HG03060 (cell line): ENCODE measurements at regions not wholly inside any gene's neighbourhood (a gene's known extent, or its start where the extent isn't known, plus 50 kb on each side); places are given as distances from the start of the nearest gene placed in this dataset.
"Not testable (repeated sequence)": the region's sequence is repeated elsewhere in the genome, so short reads cannot be mapped to it uniquely, and the experiment has no call there.

Experiments
- ATAC-seq: cut with Tn5 transposase; IDR thresholded peaks from one replicate; pipeline ENCODE4 v1.9.1; 2021; ENCODE audit warnings: low read depth, moderate number of reproducible peaks; ENCODE audit not compliant: unreplicated experiment

DNA sequence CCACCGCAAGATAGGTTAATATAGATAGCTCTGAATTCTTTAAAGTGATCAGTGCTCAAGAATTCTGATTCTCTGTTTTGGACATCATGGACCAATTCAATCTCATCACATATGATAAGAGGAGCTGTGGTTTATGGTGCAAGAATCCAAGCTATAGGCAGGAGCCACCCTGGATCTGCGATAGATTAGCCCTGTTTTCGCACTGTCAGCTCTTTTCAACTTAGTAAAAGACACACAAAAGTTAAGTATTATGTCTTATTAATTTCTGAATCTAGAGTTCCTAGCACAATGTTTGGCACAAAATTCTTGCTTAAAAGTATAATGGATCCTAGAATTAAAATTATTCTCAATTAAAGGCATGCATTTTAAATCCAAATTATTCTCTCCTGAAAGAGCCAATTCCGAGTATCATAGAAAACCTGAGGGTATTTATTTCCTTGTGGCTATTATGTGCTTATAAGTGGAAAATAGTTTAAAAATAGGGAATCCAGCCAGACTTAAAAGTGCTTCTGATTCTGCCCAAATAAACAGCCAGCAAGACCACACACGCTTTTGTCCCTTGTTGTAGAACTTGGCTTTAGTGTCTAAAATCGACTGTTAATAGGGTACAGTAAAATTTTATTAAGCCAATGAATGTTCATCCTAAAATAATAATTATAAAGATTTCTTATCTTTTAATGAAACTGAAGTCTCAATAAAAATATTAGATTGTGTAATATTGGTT lies 184.9 kb upstream of the FLRT2 start:
- ATAC-seq: no peak

DNA sequence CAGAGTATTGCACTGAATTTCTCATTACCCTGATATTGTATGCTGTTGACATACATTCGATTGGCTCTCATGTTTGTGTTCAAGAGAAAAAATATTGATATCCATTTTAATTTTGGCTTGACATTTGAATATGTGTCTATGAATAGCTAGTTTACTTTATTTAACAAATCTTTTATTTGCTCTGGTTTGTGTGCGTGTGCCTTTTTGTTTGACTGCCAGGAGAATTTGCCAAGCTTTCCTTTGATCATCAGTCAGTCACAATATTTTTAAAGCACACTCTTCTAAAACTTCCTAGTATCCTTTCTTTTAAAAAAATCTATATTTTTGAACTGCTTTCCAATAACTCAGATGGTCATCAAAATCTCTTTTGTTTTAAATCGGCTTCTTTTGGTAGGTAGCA lies 179.3 kb upstream of the FLRT2 start:
- no peak for ATAC-seq

DNA sequence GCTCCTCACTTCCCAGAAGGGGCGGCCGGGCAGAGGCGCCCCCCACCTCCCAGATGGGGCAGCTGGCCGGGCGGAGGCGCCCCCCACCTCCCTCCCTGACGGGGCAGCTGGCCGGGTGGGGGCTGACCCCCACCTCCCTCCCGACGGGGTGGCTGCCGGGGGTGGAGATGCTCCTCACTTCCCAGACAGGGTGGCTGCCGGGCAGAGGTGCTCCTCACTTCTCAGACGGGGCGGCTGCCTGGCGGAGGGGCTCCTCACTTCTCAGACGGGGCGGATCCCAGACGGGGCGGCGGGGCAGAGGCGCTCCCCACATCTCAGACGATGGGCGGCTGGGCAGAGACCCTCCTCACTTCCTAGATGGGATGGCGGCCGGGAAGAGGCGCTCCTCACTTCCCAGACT lies 177.4 kb upstream of the FLRT2 start:
- ATAC-seq: not testable (repeated sequence)

DNA sequence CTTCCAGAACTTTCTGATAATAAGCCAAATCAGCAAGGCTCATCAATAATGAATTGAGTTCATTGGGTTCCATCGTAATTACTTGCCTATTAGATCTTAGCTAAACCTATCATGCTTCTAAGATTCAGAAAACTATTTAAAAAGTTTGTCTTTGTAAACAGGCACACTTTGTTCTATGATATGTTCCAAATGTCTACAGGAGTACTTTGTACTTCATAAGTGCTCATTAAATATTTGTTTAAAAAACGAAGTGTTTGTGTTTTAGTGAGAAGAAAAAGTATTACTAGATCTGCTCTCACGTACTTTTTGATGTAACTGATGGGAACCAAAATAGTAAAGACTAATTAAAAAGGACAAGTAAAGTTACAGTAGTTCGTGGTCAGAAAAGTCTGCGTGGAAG lies 172.8 kb upstream of the FLRT2 start:
- no peak for ATAC-seq

DNA sequence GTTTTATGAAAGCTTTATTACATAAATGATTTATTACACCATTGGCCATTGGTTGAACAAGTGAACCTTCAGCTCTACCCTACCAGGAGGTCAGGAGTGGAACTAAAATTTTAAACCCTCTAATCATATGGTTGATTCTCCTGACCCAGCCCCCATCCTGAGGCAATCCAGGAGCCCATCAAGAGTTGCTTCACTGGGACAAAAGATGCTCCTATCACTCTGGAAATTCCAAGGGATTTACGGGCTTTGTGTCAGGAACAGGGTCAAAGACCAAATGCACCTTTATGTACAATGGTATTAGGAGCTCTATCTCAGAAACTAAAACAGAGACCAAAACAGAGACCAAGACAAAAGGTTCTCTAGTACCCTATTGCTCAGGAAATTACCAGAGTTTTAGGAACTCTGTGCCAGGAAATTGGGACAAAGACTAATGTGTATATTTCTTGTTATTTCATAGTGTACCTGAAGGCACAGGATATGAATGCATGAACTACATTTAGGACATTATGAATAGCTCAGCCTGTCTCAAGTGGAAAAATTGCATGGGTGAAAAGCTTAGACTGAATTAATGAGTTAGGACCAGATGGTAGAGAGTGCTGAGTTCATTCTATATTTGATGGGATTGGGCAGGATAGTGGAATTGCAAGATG lies 171.7 kb upstream of the FLRT2 start:
- ATAC-seq: no peak

DNA sequence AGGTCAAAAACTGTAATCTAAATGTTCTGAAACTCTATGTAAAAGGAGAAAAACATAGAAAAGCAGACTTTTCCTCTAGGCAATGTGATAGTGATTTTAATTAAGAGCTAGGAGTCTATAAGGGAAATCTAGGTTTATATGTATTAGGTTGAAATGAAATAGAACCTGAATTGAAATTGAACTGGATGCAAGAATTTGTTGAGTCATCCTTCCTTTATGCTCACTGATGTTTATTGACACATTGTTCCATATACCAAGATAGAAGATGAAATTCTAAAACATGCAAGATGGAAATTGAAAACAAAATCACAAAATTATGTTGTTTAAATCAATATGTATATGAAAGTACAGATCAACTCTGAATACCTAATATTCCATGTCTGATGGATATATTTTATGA lies 170.4 kb upstream of the FLRT2 start:
- ATAC-seq: no peak

DNA sequence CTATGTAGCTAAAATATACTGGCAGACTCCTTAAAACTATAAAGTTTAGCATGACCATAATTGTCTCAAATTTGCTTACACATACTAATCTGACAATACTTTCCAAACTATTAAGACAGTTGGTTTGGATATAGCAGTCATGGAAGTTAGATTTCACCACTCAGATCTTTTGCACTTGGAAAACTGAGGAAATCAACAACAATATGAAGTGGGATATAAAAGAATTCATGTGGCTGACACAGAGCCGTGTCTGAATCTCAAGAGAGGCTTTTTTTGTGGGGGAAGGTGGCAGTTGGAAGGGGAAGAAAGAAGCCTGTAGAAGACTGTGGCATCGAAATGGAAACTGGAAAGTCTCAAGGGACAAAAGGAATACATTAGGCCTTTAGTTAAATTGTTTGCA lies 166.6 kb upstream of the FLRT2 start:
- no peak for ATAC-seq

DNA sequence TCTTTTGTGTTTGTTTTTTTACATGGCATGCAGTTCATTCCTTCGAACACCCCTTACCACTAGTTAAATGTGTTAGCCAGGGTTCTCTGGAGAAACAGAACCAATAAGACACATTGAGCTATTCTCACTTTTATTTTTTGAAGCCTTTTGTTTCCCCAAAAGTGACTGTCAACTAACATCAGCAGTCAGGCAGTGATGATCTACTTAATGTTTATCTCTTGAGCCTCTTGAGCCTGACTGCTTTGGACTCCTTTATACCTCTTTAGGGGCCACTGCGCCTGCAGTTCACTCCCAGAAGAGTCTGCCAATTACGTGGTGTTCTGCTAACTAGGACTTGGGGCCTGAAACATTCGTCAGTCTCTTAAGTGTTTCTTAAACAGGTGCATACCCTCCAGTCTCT lies 163.7 kb upstream of the FLRT2 start:
- no peak for ATAC-seq

DNA sequence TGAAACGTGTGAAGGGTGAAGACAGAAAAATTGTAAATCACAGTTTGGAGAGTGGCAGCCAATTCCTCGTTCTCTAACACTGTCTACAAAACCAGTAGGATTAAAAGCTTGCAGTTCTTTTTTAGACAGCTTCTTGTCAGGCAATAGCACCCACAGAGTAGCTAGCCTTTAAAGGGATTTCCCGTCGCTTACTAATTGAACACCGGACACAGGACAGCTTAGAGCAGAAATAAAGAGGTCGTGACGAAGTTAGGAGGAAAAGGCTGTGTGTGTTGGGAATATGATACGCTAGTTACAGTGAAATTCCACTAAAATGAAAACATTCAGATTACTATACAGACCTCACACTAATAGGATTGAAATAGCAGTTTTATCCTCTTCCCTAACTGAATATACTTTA lies 149.1 kb upstream of the FLRT2 start:
- no peak for ATAC-seq

DNA sequence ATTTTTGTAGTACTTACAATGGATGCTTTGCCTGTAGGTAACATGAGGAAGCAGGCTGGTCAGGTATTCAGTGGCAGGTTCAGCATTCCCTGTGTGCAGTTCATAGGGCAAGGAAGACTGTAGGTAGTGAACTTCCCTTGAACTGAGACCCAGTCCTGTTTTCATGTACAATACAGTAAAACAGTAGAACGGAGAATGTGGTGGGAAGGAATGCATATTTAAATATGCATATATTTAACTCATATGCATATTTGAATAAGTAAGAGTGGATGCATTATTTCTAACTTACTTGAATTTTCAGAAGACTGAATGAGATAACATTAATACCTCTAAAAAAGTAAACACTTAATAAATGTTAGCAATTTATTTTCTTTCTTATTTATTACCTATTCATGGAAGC lies 147.6 kb upstream of the FLRT2 start:
- ATAC-seq: no peak

DNA sequence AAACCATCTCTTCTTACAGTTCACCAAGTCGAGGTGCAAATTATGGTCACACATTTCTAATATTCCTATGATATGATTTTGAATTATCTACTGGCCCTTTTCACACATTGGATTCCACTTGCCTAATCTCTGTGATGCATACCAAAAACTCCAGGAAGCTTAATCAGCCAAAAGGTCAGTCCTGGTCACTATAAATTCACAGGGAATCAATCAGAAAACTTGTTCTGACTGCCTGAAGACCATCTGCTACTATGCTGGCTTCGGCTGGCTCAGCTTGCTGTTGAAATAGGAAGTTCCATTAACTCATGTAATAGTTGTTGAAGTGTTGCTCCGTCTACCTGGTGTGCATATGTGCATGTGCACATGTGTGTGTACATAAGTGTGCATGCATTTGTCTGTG lies 142.8 kb upstream of the FLRT2 start:
- ATAC-seq: no peak

DNA sequence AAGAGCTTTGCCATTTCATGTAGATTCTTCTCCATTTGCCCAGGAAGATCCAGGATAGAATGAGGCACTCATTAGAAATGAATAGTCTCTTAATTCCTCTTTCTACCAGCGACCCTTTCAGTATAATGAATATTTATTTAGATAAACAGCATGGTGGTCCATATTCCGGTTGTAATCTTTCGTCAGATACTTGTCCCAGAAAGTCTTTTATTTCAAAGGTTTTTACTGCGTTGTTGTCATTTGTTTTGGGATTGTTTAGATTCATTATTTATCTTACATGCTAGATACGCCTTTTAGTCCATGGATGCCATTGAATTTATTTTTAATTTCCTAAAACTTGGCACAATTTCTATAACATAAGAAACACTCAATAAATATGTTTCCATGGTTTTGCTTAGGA lies 139.7 kb upstream of the FLRT2 start:
- ATAC-seq: no peak

DNA sequence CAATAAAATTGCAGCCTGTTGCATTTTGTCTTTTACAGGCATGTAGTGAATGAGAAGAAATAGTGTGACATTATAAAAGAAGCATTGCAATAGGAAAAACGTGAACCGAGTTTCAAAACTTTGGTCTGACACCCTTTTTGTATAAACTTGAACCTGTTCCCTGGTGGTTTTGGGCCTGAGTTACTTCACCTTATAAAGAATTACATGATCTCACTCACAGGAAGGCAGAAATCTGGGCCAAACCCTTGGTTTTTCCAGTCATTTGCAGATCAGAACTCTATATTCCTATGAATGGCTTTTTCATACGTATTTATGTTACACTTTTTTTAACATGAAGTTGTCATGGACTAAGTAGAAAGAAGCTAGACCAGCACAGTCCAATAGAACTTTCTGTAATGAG lies 138.5 kb upstream of the FLRT2 start:
- ATAC-seq: no peak

DNA sequence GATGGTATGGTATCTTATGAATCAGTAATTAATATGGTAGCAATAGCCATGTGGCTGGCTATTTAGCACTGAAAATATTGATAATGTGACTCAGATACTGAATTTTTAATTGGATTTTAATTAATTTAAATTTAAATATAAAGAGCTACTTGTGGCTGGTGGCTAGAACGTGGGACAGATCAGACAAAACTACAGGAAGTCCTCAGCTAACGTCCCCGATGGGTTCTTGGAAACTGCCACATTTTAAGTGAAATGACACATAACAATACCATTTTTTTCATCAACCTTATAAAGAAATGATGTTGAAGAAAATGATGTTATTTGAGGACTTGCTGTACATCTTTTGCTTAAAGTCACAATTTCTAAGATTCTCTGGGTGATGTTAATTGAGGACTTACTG lies 138.1 kb upstream of the FLRT2 start:
- ATAC-seq: no peak

DNA sequence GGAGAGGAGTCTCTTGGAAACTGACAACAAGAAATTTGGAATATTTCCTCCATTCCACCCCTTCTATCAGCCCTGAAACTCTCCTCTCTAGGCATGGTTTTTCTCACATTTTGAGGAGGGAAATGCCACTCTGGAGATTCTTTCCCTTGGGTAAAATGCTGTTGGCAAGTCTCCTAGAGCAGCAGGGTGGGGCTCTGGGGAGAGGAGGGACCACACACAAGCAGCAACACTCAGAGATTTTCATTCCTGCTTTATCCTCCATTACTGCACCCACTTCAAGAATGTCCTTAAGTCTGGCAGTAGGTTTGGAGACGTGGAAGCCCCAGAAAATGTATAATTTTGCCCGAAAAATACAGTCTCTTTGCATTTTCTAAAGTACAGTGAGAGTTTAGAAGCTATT lies 130.8 kb upstream of the FLRT2 start:
- no peak for ATAC-seq

DNA sequence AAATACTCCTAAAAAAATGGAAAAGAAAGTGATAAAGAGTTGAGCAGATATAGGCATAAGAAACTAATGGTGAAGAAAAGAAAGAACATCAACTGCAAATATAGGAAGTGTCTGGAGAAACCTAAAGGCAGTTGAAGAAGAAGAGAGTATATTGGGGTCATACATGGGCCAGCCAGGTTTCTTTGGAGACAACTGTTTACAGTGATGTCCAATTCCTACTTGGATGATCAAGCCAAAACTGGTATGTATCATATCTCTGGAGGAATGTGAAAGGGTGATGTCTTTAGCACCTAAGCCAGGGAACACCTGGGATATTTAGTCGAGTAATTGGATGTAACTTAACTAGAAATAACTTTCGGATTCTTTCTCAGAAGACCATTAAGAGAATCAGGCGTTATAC lies 129.3 kb upstream of the FLRT2 start:
- no peak for ATAC-seq

DNA sequence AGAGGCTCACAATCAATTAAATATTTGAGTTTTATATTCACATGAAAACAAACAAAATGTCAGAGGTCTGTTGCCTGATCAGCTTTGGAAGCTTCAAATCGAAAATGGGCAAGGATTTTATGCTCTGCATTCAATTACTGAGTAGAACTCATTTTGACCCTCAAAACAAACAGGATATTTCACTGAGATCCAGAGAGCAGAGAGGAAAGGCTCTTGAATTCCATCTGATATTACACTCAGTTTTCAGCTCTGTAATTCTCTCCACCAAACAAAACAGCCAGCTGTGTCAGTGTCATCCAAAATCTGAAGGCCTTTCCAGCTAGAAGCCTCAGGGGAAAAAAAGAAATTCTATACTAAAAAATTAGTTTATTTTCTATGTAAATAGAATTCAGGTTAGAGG lies 128.6 kb upstream of the FLRT2 start:
- no peak for ATAC-seq

DNA sequence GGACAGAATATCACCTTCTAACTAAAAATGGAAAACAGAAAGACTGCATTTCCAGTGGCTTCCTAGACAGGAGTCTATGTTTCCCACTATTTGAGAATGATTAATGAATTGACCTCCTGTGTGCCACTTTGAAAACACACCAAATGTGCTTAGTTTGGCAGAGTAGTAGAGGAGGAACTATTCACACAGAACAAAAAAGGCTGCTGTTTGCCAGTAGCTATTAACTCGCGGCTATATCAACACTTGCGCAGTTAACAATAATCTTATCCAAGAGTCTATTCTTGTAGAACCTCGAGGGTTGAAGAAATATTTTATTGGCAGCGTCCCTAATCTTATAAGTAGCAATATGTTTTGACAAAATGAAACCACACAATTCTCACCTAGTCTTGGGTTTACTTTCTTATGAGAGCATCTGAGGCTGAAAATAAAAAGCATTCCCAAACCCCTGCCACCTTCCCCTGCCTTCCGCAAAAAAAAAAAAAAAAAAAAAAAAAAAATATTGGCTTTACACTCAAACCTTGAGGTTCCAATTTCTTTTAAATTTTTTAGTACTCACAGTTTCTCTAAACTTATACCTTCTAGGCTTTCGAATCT lies 127.3 kb upstream of the FLRT2 start:
- no peak for ATAC-seq

DNA sequence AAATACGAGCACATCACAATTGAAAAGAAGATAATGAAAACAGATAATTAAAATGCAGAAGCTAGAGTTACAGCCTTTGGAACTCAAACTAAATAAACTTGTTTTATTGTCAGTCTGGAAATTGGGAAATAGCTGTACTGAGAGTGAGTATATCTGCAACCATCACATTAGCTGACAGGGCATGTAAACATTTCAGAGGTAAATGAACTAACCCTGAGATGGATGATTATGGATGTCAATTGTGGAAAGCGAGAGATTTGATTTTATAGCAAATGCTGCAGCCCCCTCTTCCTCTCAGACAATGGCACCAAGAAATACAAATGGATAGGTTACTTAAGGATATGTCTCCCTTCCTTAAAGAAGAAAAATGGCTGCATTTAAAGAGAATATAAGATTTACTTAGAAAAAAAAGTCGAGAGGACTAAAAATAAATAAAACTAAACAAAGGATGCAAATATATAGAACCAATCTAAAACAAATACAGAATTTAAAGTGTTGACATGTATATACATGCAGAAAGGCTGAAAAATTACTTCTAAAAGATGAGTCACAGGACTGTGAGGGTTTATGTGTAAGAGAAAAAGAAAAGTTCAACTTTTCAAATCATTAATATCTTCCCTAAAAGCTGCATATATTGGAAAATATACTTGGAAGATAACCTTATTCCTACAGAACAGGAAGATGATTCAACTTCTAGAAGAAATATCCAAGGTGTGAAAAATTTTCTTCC lies 120.3 kb upstream of the FLRT2 start:
- no peak for ATAC-seq

DNA sequence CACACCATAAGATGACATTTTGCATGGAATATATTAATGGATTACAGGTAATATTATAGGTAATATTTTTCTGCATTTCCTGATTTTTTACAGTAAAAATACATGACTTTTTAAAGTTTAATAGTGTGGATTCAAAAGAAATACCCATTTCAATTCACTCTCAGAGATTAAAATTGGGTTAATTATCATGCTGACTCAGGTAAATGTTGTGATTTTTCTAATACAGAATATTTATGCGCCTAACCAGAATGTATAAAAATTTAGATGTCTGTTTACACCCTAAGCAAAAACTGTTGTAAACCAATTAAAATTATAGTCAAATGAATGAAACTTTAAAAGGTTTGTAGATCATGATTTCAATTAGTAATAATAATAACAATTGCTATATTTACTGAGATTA lies 117.2 kb upstream of the FLRT2 start:
- no peak for ATAC-seq

DNA sequence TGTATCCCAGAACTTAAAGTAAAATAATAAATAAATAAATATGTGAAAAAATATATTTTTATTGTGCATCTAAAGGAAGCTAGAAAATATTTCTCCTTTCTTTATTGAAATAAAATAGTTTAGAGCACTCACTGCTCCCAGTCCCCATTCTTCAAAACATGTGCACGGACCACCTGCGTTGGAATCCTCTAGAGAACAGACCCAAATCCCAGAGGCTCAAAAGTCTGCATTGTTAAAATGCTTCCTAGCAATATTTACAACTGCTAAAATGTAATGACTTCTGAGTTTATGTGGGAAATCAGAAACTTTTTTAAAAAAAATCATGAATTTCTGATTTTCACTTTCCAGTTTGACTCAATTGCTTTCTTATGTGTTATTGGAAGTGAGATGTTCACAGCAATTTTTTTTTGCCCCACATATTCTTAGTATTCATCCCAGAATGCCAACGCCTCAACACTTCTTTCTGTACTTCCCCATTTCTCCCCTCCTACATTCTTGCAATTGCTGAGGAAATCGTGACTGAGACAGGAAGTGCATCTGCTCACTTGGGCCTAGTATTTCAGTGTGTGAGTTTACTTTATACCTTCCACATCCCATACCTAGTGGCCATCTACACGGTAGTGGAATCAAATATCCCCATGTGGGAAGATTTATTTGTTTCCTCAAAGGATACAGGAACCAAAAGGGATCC lies 116.0 kb upstream of the FLRT2 start:
- no peak for ATAC-seq
